ENCODE measurements at regions not wholly inside any gene's neighbourhood (a gene's known extent, or its start where the extent isn't known, plus 50 kb on each side); places are given as distances from the start of the nearest gene placed in this dataset.

GRCh38 chr5:68088302-68088701, 127.3 kb upstream of the PIK3R1 start:
- DNase-seq (ENCODE audit: low spot score in 2 of 2) (no peak), ATAC-seq (no peak)
- H3K4me3 Mint-ChIP-seq = no peak overlapping the region
- H3K36me3 Mint-ChIP-seq = no peaks in the 10 kb centered on the region
- no peaks in the 10 kb centered on the region for H3K4me1 Mint-ChIP-seq
- no peaks in the 10 kb centered on the region for H3K9me3 Mint-ChIP-seq
- no peak overlapping the region for H3K27ac Mint-ChIP-seq

GRCh38 chr5:68087866-68088265, 127.7 kb upstream of the PIK3R1 start:
- no peak overlapping the region for H3K4me3 Mint-ChIP-seq
- no peaks in the 10 kb centered on the region for H3K9me3 Mint-ChIP-seq
- H3K4me1 Mint-ChIP-seq = no peaks in the 10 kb centered on the region
- H3K27ac Mint-ChIP-seq = no peak overlapping the region
- H3K36me3 Mint-ChIP-seq = no peaks in the 10 kb centered on the region
- DNase-seq (ENCODE audit: low spot score in 2 of 2) = no peak
- no peak for ATAC-seq

DNA sequence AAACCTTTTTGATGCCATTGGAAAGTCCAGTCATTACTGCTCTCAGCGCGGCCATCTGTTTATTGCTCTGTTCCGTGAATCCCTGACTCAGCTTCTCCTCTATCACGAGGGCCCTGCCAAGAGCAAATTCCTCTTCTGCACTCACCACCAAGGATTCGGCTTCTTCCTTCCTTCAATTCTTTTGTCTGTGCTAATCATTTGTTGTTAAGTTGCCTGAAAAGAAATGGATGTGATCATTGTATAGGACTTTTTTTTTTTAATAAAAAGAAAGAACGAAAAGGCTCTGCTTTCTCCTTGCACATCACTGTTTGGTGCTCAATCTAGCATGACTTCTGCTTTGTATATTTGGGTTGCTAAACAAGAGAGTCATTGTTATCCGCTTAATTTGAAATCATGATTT, 128.7 kb upstream of the PIK3R1 start:
- no peak for ATAC-seq
- Mint-ChIP-seq H3K4me3 (no peak overlapping the region), H3K4me1 (no peaks in the 10 kb centered on the region), H3K9me3 (no peaks in the 10 kb centered on the region), H3K27ac (no peak overlapping the region), H3K36me3 (no peaks in the 10 kb centered on the region)
- DNase-seq (ENCODE audit: low spot score in 2 of 2) = no peak

- DNase-seq (ENCODE audit: low spot score in 2 of 2) = no peak
- Mint-ChIP-seq H3K27ac (no peak overlapping the region), H3K4me1 (no peaks in the 10 kb centered on the region), H3K9me3 (no peaks in the 10 kb centered on the region), H3K36me3 (no peaks in the 10 kb centered on the region), H3K4me3 (no peak overlapping the region)
- no peak for ATAC-seq
Measured at GRCh38 chr5:68086439-68086838, 129.1 kb upstream of the PIK3R1 start.

DNA sequence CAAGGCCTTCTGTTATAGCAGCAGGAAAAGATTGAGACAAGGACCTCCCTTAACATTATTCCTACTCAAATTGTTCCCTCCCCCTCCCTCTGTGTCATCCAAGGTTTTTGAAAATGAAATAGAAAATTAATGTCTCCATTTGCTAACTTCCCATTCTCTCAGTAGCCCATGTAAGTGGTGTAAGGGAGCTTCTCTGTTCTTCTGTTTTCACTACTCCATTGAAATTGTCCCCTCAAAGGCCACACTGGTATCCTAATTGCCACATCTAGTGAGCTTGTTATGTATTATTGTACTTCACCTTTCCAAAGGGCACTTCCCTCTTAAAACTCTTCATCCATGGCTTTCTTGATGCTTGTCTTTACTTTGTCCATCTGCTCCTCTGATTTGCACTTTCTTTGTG, 131.2 kb upstream of the PIK3R1 start:
- no peak for DNase-seq (ENCODE audit: low spot score in 2 of 2)
- Mint-ChIP-seq H3K36me3 (no peaks in the 10 kb centered on the region), H3K4me3 (no peak overlapping the region), H3K4me1 (no peaks in the 10 kb centered on the region), H3K9me3 (no peaks in the 10 kb centered on the region), H3K27ac (no peak overlapping the region)
- ATAC-seq = no peak

DNA sequence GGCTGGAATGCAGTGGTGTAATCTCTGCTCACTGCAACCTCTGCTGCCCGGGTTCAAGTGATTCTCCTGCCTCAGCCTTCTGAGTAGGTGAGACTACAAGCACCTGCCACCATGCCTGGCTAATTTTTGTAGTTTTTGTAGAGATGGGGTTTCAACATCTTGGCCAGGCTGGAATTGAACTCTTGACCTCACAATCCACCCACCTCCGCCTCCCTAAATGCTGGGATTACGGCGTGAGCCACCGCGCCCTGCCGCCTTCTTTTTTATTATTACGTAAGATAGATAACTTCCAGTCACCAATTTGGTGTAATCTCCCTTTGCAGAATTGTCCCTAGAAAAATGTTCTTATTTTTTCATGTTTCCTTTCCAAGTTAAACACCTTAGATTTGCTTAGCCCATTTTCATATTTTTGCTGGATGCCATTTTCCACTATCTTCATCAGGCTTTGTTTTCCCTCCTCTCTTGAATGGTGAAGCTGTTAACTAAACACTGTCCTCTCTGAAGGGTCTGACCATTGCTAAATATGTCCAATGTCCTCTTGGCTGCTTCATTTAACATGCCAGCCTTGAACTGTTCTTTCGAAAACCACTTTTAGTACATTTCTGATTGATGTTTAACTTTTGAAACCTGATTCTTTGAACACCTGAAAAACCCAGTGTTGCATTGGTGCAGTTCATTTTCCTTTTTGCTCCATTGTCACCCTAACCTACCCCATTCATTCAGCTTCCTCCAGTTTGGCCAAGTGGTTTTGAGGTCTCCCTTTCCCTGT, 135.1 kb upstream of the PIK3R1 start:
- ATAC-seq = no peak
- Mint-ChIP-seq H3K27ac (no peak overlapping the region), H3K4me3 (no peak overlapping the region), H3K4me1 (no peaks in the 10 kb centered on the region), H3K9me3 (no peaks in the 10 kb centered on the region), H3K36me3 (no peaks in the 10 kb centered on the region)
- DNase-seq (ENCODE audit: low spot score in 2 of 2) = no peak

GRCh38 chr5:68077349-68077894, 138.1 kb upstream of the PIK3R1 start:
- Mint-ChIP-seq H3K27ac (no peak overlapping the region), H3K36me3 (no peaks in the 10 kb centered on the region), H3K4me3 (no peak overlapping the region), H3K4me1 (no peaks in the 10 kb centered on the region), H3K9me3 (no peaks in the 10 kb centered on the region)
- no peak for DNase-seq (ENCODE audit: low spot score in 2 of 2)
- no peak for ATAC-seq

- H3K4me1 Mint-ChIP-seq = peaks cover 6% of the 10 kb centered on the region
- ATAC-seq = no peak
- no peaks in the 10 kb centered on the region for H3K9me3 Mint-ChIP-seq
- H3K27ac Mint-ChIP-seq = no peak overlapping the region
- DNase-seq (ENCODE audit: low spot score in 2 of 2) = no peak
- H3K36me3 Mint-ChIP-seq = no peaks in the 10 kb centered on the region
- no peak overlapping the region for H3K4me3 Mint-ChIP-seq
Measured at GRCh38 chr5:68074633-68075032, 140.9 kb upstream of the PIK3R1 start.

GRCh38 chr5:68074048-68074632, 141.4 kb upstream of the PIK3R1 start:
- Mint-ChIP-seq H3K36me3 (no peaks in the 10 kb centered on the region), H3K4me3 (no peak overlapping the region), H3K4me1 (peaks cover 6% of the 10 kb centered on the region), H3K9me3 (no peaks in the 10 kb centered on the region), H3K27ac (no peak overlapping the region)
- DNase-seq (ENCODE audit: low spot score in 2 of 2) (no peak), ATAC-seq (no peak)

DNA sequence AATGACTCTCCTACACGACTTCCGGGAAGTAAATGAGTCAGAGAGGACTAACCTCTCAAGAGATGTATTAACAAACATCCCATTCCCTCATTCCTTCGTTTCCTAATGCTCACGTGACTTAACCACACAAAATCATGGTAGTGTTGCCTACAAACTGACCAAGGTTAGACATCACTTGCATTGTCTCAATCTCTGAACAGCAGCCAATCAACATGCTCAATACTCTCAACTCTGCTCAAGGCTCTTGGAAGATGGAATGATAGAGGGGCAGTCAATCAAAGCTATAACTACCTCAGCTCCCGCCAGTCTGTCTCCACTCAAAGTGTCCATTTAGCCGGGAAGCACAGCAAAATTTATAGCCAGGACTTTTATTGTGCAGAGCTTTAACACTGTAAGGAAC, 143.8 kb upstream of the PIK3R1 start:
- ATAC-seq = no peak
- no peak overlapping the region for H3K4me3 Mint-ChIP-seq

DNA sequence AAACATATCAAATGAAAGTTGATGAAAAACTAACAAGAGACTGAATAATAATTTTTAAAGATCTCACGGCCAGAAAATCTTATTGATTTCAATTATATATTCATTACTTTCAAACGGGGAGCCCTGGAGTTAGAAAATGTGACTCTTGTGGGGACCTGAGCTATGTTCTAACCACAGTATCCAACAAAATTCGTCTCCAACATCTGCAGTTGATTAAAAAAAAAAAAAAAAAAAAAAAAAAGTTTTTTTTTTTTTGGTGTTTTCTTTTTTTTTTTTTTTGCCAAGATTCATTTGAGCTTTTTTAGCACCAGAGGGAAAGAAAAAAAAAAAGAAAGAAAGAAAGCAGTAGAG, 144.3 kb upstream of the PIK3R1 start:
- no peaks in the 10 kb centered on the region for H3K9me3 Mint-ChIP-seq
- H3K36me3 Mint-ChIP-seq = no peaks in the 10 kb centered on the region
- no peak overlapping the region for H3K27ac Mint-ChIP-seq
- H3K4me1 Mint-ChIP-seq = peaks cover 6% of the 10 kb centered on the region
- no peak overlapping the region for H3K4me3 Mint-ChIP-seq
- ATAC-seq (no peak), DNase-seq (ENCODE audit: low spot score in 2 of 2) (no peak)

More for the DNA sequence above, 143.8 kb upstream of the PIK3R1 start:
- Mint-ChIP-seq H3K4me1 (peaks cover 6% of the 10 kb centered on the region), H3K9me3 (no peaks in the 10 kb centered on the region), H3K27ac (no peak overlapping the region), H3K36me3 (no peaks in the 10 kb centered on the region)
- DNase-seq (ENCODE audit: low spot score in 2 of 2) = no peak

DNA sequence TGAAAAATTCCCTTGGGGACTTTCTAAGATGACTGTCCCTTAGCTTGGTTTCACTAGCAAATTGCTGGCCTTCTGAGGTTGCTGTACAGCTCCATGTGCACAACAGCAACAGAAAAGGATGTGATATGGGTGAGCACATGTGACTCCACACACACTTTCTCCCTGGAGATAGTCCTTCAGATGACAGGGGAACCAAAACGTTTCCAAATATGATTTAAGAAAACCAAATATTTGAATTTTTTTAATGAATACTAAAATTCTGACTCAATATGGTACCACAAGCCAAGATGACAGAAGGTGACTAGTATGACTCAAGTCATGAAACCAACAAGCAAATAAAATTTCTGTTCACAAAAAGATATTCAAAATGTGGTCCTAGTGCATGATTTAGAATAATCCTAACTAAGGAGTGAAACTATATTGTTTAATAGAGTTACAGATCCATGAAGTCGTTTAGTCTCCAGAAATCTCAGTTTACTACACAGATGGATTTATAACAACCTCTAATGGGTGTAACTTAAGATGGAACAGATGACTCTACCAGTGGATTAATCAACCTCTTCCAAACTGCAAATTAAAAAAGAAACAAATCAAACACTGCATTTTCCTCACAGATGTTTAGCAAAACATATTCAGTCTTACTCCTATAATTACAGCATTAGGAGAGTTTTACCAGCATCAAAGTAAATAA, 144.8 kb upstream of the PIK3R1 start:
- Mint-ChIP-seq H3K4me1 (peaks cover 6% of the 10 kb centered on the region), H3K4me3 (no peak overlapping the region), H3K9me3 (peaks cover 4% of the 10 kb centered on the region), H3K36me3 (no peaks in the 10 kb centered on the region), H3K27ac (no peak overlapping the region)
- DNase-seq (ENCODE audit: low spot score in 2 of 2) (peak in 1 of 2 donors; percentile 51), ATAC-seq (peak; percentile 91)

DNA sequence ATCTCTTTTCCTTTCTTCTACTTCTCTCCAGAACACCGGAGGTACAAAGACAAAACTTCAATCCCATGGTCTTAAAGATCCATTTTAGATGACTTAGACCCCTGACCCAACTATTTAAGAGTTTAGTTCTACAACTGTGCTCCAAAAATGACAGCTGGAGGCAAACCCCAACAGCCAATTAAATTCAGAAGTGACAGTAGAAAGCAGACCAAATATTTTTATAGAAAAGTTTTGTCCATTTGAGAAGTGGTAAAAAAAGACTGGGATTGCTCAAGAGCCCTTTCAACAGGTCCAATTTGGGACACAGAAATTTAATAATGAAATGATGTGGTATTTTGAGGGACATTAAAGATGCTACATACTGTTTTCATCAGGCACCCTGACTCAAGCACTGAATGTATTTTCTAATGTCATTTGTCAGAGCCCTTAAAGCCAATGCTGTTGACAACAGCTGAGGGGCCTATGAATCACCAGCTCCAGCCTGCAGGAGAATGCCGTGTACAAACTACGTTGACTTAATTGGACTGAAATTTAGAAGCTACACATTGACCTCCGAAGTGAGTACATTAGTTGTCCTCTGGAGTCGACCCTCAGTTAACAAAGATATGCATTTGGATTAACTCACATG, 147.5 kb upstream of the PIK3R1 start:
- no peak overlapping the region for H3K4me3 Mint-ChIP-seq
- peaks cover 6% of the 10 kb centered on the region for H3K4me1 Mint-ChIP-seq
- H3K36me3 Mint-ChIP-seq = no peaks in the 10 kb centered on the region
- ATAC-seq (no peak), DNase-seq (ENCODE audit: low spot score in 2 of 2) (no peak)
- peaks cover 4% of the 10 kb centered on the region for H3K9me3 Mint-ChIP-seq
- H3K27ac Mint-ChIP-seq = no peak overlapping the region

DNA sequence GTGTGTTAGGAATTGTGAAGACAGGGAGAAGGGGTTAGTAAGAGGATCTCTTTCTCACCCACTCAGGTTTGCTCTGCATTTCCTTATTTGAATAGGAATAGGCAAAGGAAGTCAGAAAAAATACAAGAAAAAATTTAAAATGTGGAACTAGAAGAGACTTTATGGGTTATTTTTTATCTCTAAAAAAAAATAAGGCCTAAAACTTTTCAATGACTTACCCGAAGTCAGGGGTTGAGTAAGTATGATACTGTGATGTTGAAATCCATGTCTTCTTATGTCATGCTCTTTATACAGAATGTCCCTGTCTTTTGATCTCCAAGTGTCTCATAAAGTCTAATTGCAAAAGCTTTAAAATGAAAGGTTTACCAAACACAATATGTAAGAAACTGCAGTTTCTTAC, 148.3 kb upstream of the PIK3R1 start:
- no peak overlapping the region for H3K4me3 Mint-ChIP-seq
- peaks cover 6% of the 10 kb centered on the region for H3K4me1 Mint-ChIP-seq
- ATAC-seq = no peak
- H3K36me3 Mint-ChIP-seq = no peaks in the 10 kb centered on the region
- no peak overlapping the region for H3K27ac Mint-ChIP-seq
- peaks cover 8% of the 10 kb centered on the region for H3K9me3 Mint-ChIP-seq
- no peak for DNase-seq (ENCODE audit: low spot score in 2 of 2)

DNA sequence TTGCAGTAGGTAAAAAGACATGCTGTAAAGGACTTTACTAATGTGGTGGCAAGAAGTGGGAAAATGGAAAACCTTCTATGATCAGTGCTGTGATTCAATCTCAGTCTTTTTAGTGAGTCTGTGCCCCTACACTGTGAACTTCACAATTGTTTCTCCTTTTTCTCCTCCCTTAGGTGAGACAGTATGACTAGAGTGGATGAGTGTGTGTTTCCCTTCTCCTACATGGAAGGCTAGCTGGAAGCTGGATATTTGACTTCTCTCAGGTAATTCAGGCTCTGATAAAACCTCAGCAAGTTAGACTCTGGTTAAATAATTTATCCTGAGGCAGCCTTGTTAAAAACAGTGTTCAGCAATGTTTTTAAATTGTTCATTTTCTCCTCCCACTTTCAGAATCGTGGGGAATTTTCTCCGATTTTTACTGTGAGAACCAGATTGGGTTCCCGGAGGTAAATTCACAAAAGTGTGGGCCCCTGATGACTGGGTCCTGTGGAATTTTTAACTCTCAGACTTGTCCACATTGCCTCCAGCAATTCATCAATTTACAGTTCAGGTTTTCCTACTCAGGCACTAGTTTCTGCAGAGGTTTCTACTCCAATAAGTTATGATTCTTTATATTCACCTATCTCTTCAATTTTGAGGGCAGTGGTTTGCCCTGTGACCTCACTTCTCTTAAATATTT, 149.1 kb upstream of the PIK3R1 start:
- Mint-ChIP-seq H3K9me3 (peaks cover 8% of the 10 kb centered on the region), H3K36me3 (no peaks in the 10 kb centered on the region), H3K4me1 (peaks cover under 1% of the 10 kb centered on the region), H3K27ac (no peak overlapping the region), H3K4me3 (no peak overlapping the region)
- no peak for ATAC-seq
- DNase-seq (ENCODE audit: low spot score in 2 of 2) = no peak
